HepG2 (cell line): ENCODE measurements at regions not wholly inside any gene's neighbourhood (a gene's known extent, or its start where the extent isn't known, plus 50 kb on each side); places are given as distances from the start of the nearest gene placed in this dataset.

Experiments used
- ELK4 ChIP-seq: sonication (generic); formaldehyde crosslinking; IDR thresholded peaks from 2 replicates; pipeline ENCODE4 v1.9.0; 2021; ENCODE audit warnings: missing genetic modification reagents, borderline replicate concordance
- HDAC6 ChIP-seq: fragments of 200-600 bp; sonication (generic); IDR thresholded peaks from 2 replicates; pipeline ENCODE4 v1.7.0; 2017; ENCODE audit warnings: mild to moderate bottlenecking, antibody characterized with exemption, low read length, low read depth
- PAF1 ChIP-seq: IDR thresholded peaks from 2 replicates; pipeline ENCODE4 v1.6.1; 2016; ENCODE audit warnings: missing genetic modification reagents, missing compliant biosample characterization
- REST ChIP-seq, 2 experiments: IDR thresholded peaks; 2 replicates each; pipeline ENCODE4 v1.6.1; 2011 to 2012; ENCODE audit warnings: low read length in 2 of 2, borderline replicate concordance in 1 of 2, low read depth in 1 of 2, mild to moderate bottlenecking in 1 of 2, moderate library complexity in 1 of 2
- SKIL ChIP-seq: sonication (generic); formaldehyde crosslinking; IDR thresholded peaks from 2 replicates; pipeline ENCODE4 v1.8.0; 2022; ENCODE audit warnings: missing genetic modification reagents, mild to moderate bottlenecking, moderate library complexity, borderline replicate concordance
- ZBTB33 ChIP-seq: sonication (generic); formaldehyde crosslinking; IDR thresholded peaks from 2 replicates; pipeline ENCODE4 v1.4.0; 2020; ENCODE audit warnings: missing genetic modification reagents
- ZNF10 ChIP-seq: sonication (generic); formaldehyde crosslinking; IDR thresholded peaks from 2 replicates; pipeline ENCODE4 v1.4.0; 2020; ENCODE audit warnings: mild to moderate bottlenecking, low read depth, missing genetic modification reagents, borderline replicate concordance
- ZNF232 ChIP-seq: sonication (generic); formaldehyde crosslinking; IDR thresholded peaks from 2 replicates; pipeline ENCODE4 v1.4.0; 2020; ENCODE audit warnings: missing genetic modification reagents, borderline replicate concordance
- ZNF704 ChIP-seq: sonication (generic); formaldehyde crosslinking; IDR thresholded peaks from 2 replicates; pipeline ENCODE4 v1.8.1; 2023; ENCODE audit warnings: mild to moderate bottlenecking, inconsistent platforms, moderate library complexity, missing genetic modification reagents, borderline replicate concordance
- ZSCAN25 ChIP-seq: sonication (generic); formaldehyde crosslinking; IDR thresholded peaks from 2 replicates; pipeline ENCODE4 v1.8.0; 2022; ENCODE audit warnings: mild to moderate bottlenecking, missing genetic modification reagents

GRCh38 chr6:26285143-26286134 lies 79.6 kb upstream of the BTN3A2 start (continued):
- TF ChIP-seq REST (IDR thresholded peaks at IDR 0.05; ENCODE audit: borderline replicate concordance in 1 of 2, low read depth in 1 of 2, low read length in 2 of 2) (peak in 1 of 2 experiments; percentile 74; a peak in 2 of 4 replicates), ZNF232 (CRISPR knock-in tag) (0 out of 2 replicates have a peak, but pooled peaks have one; percentile 71), ZSCAN25 (CRISPR knock-in tag) (no peak; the same call in none of the 2 replicates), ZBTB33 (CRISPR knock-in tag) (no peak), SKIL (CRISPR knock-in tag) (no peak), ZNF704 (CRISPR knock-in tag) (peak; percentile 80; the same call in 1 of the 2 replicates), PAF1 (CRISPR knock-in tag) (no peak), ZNF10 (CRISPR knock-in tag) (no peak), HDAC6 (no peak), ELK4 (CRISPR knock-in tag) (no peak)
